ENCODE measurements at regions not wholly inside any gene's neighbourhood (a gene's known extent, or its start where the extent isn't known, plus 50 kb on each side); places are given as distances from the start of the nearest gene placed in this dataset.

DNA sequence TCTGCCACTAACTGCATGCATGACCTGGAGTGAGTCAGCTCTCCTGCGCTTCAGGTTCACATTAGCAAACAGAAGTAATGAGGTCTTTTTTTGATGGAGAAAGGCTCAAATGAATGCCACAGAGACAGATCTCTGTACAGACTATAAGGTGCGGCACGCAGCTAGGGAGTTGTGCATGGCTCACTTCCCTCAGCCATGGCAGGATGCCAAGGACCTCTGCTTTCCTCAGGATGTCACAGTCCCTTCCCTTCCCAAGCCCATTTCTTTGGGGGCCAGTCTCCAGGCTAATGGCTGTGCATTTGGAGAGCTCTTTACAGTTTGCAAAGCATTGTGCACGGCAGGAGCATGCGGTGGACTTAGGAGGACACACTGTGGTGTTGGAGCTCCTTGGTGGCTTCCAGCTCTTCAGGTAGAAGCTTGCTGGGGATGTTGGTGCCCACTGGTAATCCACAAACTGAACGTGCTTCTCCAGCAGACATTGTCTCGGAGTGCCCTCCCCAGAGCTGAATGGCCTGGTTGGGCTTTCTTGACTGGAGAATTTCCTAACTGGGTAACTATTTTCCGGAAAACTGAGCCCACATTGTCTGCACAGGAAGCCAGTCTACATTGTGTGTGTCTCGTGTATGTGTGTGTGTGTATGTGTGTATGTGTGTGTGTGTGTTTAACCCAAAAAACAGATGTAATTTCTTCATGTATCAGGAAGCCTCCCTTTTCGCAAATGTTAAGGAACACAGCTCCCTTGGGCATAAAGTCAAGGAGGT lies 172.5 kb upstream of the TLE3 start:
- TF ChIP-seq, protein P1, sequence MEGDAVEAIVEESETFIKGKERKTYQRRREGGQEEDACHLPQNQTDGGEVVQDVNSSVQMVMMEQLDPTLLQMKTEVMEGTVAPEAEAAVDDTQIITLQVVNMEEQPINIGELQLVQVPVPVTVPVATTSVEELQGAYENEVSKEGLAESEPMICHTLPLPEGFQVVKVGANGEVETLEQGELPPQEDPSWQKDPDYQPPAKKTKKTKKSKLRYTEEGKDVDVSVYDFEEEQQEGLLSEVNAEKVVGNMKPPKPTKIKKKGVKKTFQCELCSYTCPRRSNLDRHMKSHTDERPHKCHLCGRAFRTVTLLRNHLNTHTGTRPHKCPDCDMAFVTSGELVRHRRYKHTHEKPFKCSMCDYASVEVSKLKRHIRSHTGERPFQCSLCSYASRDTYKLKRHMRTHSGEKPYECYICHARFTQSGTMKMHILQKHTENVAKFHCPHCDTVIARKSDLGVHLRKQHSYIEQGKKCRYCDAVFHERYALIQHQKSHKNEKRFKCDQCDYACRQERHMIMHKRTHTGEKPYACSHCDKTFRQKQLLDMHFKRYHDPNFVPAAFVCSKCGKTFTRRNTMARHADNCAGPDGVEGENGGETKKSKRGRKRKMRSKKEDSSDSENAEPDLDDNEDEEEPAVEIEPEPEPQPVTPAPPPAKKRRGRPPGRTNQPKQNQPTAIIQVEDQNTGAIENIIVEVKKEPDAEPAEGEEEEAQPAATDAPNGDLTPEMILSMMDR (IDR thresholded peaks at IDR 0.05; ENCODE audit: low read depth, low read length, poor library complexity, severe bottlenecking): no peak
- no peak for TF ChIP-seq EZH2phosphoT487 (IDR thresholded peaks at IDR 0.05; ENCODE audit: borderline replicate concordance, low read length)
